Fibroblast of mammary gland (primary cell): ENCODE measurements at regions not wholly inside any gene's neighbourhood (a gene's known extent, or its start where the extent isn't known, plus 50 kb on each side); places are given as distances from the start of the nearest gene placed in this dataset.

Experiments
- DNase-seq: peaks from one replicate; pipeline ENCODE4 v3.0.0-alpha.2; 2010; ENCODE audit warnings: low read depth
- H3K4me3 ChIP-seq: 2 replicates; pipeline ENCODE4 v1.5.1; 2011; ENCODE audit warnings: low read depth, mild to moderate bottlenecking, low read length, moderate library complexity; ENCODE audit not compliant: control insufficient read depth
- CTCF ChIP-seq: conservative IDR thresholded peaks from 2 replicates; pipeline ENCODE4 v1.5.1; 2011; ENCODE audit warnings: low read depth, low read length, inconsistent platforms; ENCODE audit not compliant: control insufficient read depth, insufficient read depth

- DNase-seq, result no peak
- TF ChIP-seq CTCF, result no peak
- no peak overlapping the region for H3K4me3 ChIP-seq
Measured at GRCh38 chr7:98774884-98775283, 94.9 kb downstream of the TMEM130 start.

- DNase-seq, result no peak
- H3K4me3 ChIP-seq, result no peak overlapping the region
- no peak for TF ChIP-seq CTCF
Measured at GRCh38 chr7:98777051-98777450, 92.8 kb downstream of the TMEM130 start.

GRCh38 chr7:98778421-98778820 is 91.4 kb downstream of the TMEM130 start:
- no peak for DNase-seq

GRCh38 chr7:98779800-98780587 is 89.8 kb downstream of the TMEM130 start:
- no peak overlapping the region for H3K4me3 ChIP-seq
- no peak for TF ChIP-seq CTCF
- no peak for DNase-seq

More at GRCh38 chr7:98778421-98778820, 91.4 kb downstream of the TMEM130 start:
- no peak for TF ChIP-seq CTCF
- no peak overlapping the region for H3K4me3 ChIP-seq

GRCh38 chr7:98784216-98784785 is 85.5 kb downstream of the TMEM130 start:
- no peak overlapping the region for H3K4me3 ChIP-seq
- no peak for TF ChIP-seq CTCF
- DNase-seq, result peak; percentile 8

GRCh38 chr7:98785929-98786571 is 83.8 kb downstream of the TMEM130 start:
- no peak for TF ChIP-seq CTCF
- DNase-seq, result no peak
- no peak overlapping the region for H3K4me3 ChIP-seq
